GM12878 (cell line): ENCODE measurements at regions not wholly inside any gene's neighbourhood (a gene's known extent, or its start where the extent isn't known, plus 50 kb on each side); places are given as distances from the start of the nearest gene placed in this dataset.

Experiments
- ATAC-seq: fragments of 200-7000 bp; cut with Tn5 transposase; 3 replicates; pipeline ENCODE4 v1.9.1; 2020; ENCODE audit warnings: mild to moderate bottlenecking, moderate library complexity
- BruUV-seq: library from RNA; stranded (reverse); fragments of 400-500 nt; replicated peaks from 2 replicates; lab custom pipeline; 2021; lab: Mats Ljungman, UMichigan
- CTCF ChIA-PET: fragments of 300-600 bp; sonication (Branson Sonifier 250); formaldehyde crosslinking; extraction: SDS; loops from one replicate; lab custom pipeline; 2021; ENCODE audit warnings: inconsistent platforms; lab: Yijun Ruan, JAX
- POLR2A ChIA-PET: fragments of 350-600 bp; formaldehyde crosslinking; extraction: SDS; loops from one replicate; lab custom pipeline; 2021; ENCODE audit warnings: inconsistent platforms; lab: Charles Lee
- RAD21 ChIA-PET: fragments of 300-600 bp; sonication (Branson Sonifier 250); formaldehyde crosslinking; loops from one replicate; lab custom pipeline; 2023; ENCODE audit warnings: antibody characterized with exemption; ENCODE audit not compliant: unreplicated experiment; lab: Charles Lee
- SMC1A ChIA-PET: fragments of 300-600 bp; sonication (Branson Sonifier 250); formaldehyde crosslinking; loops from one replicate; lab custom pipeline; 2023; ENCODE audit not compliant: unreplicated experiment, uncharacterized antibody; lab: Charles Lee
- DNase-seq: peaks from one replicate; pipeline ENCODE4 v3.0.0-alpha.2; 2011; ENCODE audit warnings: low read depth, low spot score
- FAIRE-seq: peaks from 3 replicates; lab custom pipeline; 2011; peaks lifted over from hg19 to GRCh38; lab: Jason Lieb, UNC
- H2AFZ ChIP-seq: 2 replicates; pipeline ENCODE4 v1.6.0; 2011; ENCODE audit warnings: low read depth, low read length, control low read depth; ENCODE audit not compliant: control insufficient read depth
- H3K27ac ChIP-seq: 2 replicates; pipeline ENCODE4 v1.5.1; 2011; ENCODE audit warnings: control low read depth; ENCODE audit not compliant: control insufficient read depth, insufficient read depth
- H3K27me3 ChIP-seq, 2 experiments: replicated peaks in 1 of 2; 2 replicates each; pipeline versions ENCODE4 v1.6.0 to v1.6.1; 2011; ENCODE audit warnings: low read length in 1 of 2; ENCODE audit not compliant: control insufficient read depth in 2 of 2, insufficient read depth in 2 of 2
- H3K36me3 ChIP-seq, 2 experiments: 2 replicates each; pipeline ENCODE4 v1.5.1; 2011; ENCODE audit warnings: low read length in 1 of 2; ENCODE audit not compliant: control insufficient read depth in 2 of 2, insufficient read depth in 2 of 2
- H3K4me1 ChIP-seq: 2 replicates; pipeline ENCODE4 v1.6.1; 2011; ENCODE audit warnings: mild to moderate bottlenecking, low read length, moderate library complexity, mixed read lengths; ENCODE audit not compliant: control insufficient read depth, insufficient read depth
- H3K4me2 ChIP-seq: 2 replicates; pipeline ENCODE4 v1.6.0; 2011; ENCODE audit warnings: control low read depth; ENCODE audit not compliant: control insufficient read depth, insufficient read depth
- H3K4me3 ChIP-seq: fragments of 200-600 bp; sonication (generic); 2 replicates; pipeline ENCODE4 v1.5.1; 2016
- H3K79me2 ChIP-seq: 2 replicates; pipeline ENCODE4 v1.6.0; 2011; ENCODE audit warnings: low read length; ENCODE audit not compliant: control insufficient read depth, insufficient read depth
- H3K9ac ChIP-seq: 2 replicates; pipeline ENCODE4 v1.8.0; 2011; ENCODE audit warnings: low read length, control low read depth, mixed read lengths; ENCODE audit not compliant: control insufficient read depth, insufficient read depth
- H3K9me3 ChIP-seq: replicated peaks from 3 replicates; pipeline ENCODE4 v1.5.1; 2011; ENCODE audit warnings: mild to moderate bottlenecking, low read length; ENCODE audit not compliant: control insufficient read depth, insufficient read depth
- H4K20me1 ChIP-seq: 2 replicates; pipeline ENCODE4 v1.6.0; 2011; ENCODE audit not compliant: control insufficient read depth, insufficient read depth
- CBX5 ChIP-seq: sonication (generic); IDR thresholded peaks from 2 replicates; pipeline ENCODE4 v1.6.1; 2016; ENCODE audit warnings: low read depth, moderate library complexity, mild to moderate bottlenecking, inconsistent platforms
- CREB1 ChIP-seq: IDR thresholded peaks from 2 replicates; pipeline ENCODE4 v1.6.1; 2012; ENCODE audit warnings: low read depth, mild to moderate bottlenecking, inconsistent platforms
- FOS ChIP-seq: IDR thresholded peaks from 3 replicates; pipeline ENCODE4 v1.6.1; 2011; ENCODE audit warnings: borderline replicate concordance; ENCODE audit not compliant: insufficient read length; ENCODE audit errors: extremely low read depth
- HCFC1 ChIP-seq: fragments of 150-350 bp; IDR thresholded peaks from 2 replicates; pipeline ENCODE4 v1.6.1; 2014; ENCODE audit warnings: low read length
- IKZF2 ChIP-seq, 2 experiments: fragments of 450-650 bp; IDR thresholded peaks; 2 replicates each; pipeline ENCODE4 v1.6.1; 2017; ENCODE audit warnings: mild to moderate bottlenecking in 2 of 2, moderate library complexity in 2 of 2
- IRF3 ChIP-seq: fragments of 450-650 bp; IDR thresholded peaks from 2 replicates; pipeline ENCODE4 v1.6.1; 2014; ENCODE audit warnings: mild to moderate bottlenecking
- RAD51 ChIP-seq: fragments of 450-650 bp; IDR thresholded peaks from 2 replicates; pipeline ENCODE4 v1.6.1; 2016; ENCODE audit warnings: moderate library complexity, mild to moderate bottlenecking, inconsistent platforms
- REST ChIP-seq: IDR thresholded peaks from 2 replicates; pipeline ENCODE4 v1.6.1; 2012; ENCODE audit warnings: mild to moderate bottlenecking, low read depth, low read length
- SUPT20H ChIP-seq: IDR thresholded peaks from 2 replicates; pipeline ENCODE4 v1.6.1; 2011; ENCODE audit warnings: low read depth, mild to moderate bottlenecking, low read length, moderate library complexity, borderline replicate concordance; ENCODE audit not compliant: control insufficient read depth
- TARDBP ChIP-seq: IDR thresholded peaks from 2 replicates; pipeline ENCODE4 v1.6.1; 2016; ENCODE audit warnings: borderline replicate concordance
- TCF3 ChIP-seq: IDR thresholded peaks from 2 replicates; pipeline ENCODE4 v1.6.1; 2012; ENCODE audit warnings: low read depth, mild to moderate bottlenecking, low read length, borderline replicate concordance; ENCODE audit not compliant: insufficient read depth
- WGBS: methylation state at CpG from one replicate; pipeline ENCODE4 v1.1.6; 2016; ENCODE audit warnings: low lambda C conversion rate; ENCODE audit not compliant: insufficient replicate concordance, insufficient coverage; ENCODE audit errors: missing lambda C conversion rate; 5-methylcytosine and 5-hydroxymethylcytosine counted together
- in situ Hi-C: fragments of 300-500 bp; cut with MboI; formaldehyde crosslinking; loops from 9 replicates; pipeline ENCODE4 v1.14.3; 2018; ENCODE audit warnings: mixed read lengths
- intact Hi-C: fragments of 100-400 bp; cut with micrococcal nuclease; formaldehyde crosslinking; loops from one replicate; pipeline ENCODE4 v1.14.2; 2022; ENCODE audit not compliant: unreplicated experiment

- Histone ChIP-seq H3K27me3 (no peaks in the 10 kb centered on the region), H2AFZ (no peak overlapping the region), H4K20me1 (no peaks in the 10 kb centered on the region), H3K36me3 (no peaks in the 10 kb centered on the region), H3K9ac (no peak overlapping the region), H3K4me3 (no peak overlapping the region), H3K4me2 (no peak overlapping the region), H3K4me1 (peaks cover 6% of the 10 kb centered on the region), H3K79me2 (no peaks in the 10 kb centered on the region), H3K9me3 (no peaks in the 10 kb centered on the region), H3K27ac (no peak overlapping the region)
- TF ChIP-seq CREB1 (no peak), RAD51 (no peak), SUPT20H (no peak), TCF3 (no peak), CBX5 (no peak), IKZF2 (IDR thresholded peaks at IDR 0.05) (no peak), IRF3 (no peak), REST (no peak), HCFC1 (no peak), TARDBP (no peak), FOS (no peak)
- intact Hi-C loops = no loop called here
- no peak for ATAC-seq
- no peak for DNase-seq
- WGBS = 15% methylated on average over 4 of the region's 4 CpGs
- in situ Hi-C loops = no loop called here
- ChIA-PET RAD21 (interaction anchor here (0.6 kb wide), 2 partner anchors 607 to 985 kb away, joined by 3 read pairs; no protein-coding TSS in a partner anchor), CTCF (no interaction called here), POLR2A (no interaction called here), SMC1A (no interaction called here)
- no TSS peak for BruUV-seq
- FAIRE-seq = no peak
These were observed 627.6 kb upstream of the TBL1XR1 start for GRCh38 chr3:177824841-177825240.
